Upper lobe of left lung (tissue), 4 donors: ENCODE measurements at regions not wholly inside any gene's neighbourhood (a gene's known extent, or its start where the extent isn't known, plus 50 kb on each side); places are given as distances from the start of the nearest gene placed in this dataset.

Experiments used
- CTCF ChIP-seq, 6 experiments: fragments of 450-650 bp in 4 of 6; fragments of 200-600 bp in 2 of 6; sonication (generic) in 2 of 6; IDR thresholded peaks; one replicate each; pipeline ENCODE4 v1.5.1; 2016 to 2019; ENCODE audit warnings: antibody characterized with exemption in 6 of 6
- EP300 ChIP-seq, 4 donors: sonication (generic); formaldehyde crosslinking; IDR thresholded peaks; one replicate each; pipeline ENCODE4 v1.5.1; 2017; ENCODE audit warnings: antibody characterized with exemption in 4 of 4, control low read depth in 2 of 4
- POLR2A ChIP-seq, 4 donors: fragments of 450-650 bp; IDR thresholded peaks; one replicate each; pipeline ENCODE4 v1.5.1; 2016 to 2017; ENCODE audit warnings: antibody characterized with exemption in 4 of 4, mild to moderate bottlenecking in 2 of 4
- POLR2AphosphoS5 ChIP-seq, 2 donors: sonication (generic); formaldehyde crosslinking; IDR thresholded peaks; one replicate each; pipeline ENCODE4 v1.5.1; 2017; ENCODE audit warnings: antibody characterized with exemption in 2 of 2

- no peak for TF ChIP-seq CTCF (IDR thresholded peaks at IDR 0.05)
- TF ChIP-seq POLR2A (IDR thresholded peaks at IDR 0.05) = no peak
- TF ChIP-seq POLR2AphosphoS5 (IDR thresholded peaks at IDR 0.05) = no peak
- TF ChIP-seq EP300 (IDR thresholded peaks at IDR 0.05) = no peak
These were observed 120.3 kb upstream of the SERTM1 start for GRCh38 chr13:36553491-36553890.
